Panc1 (cell line): ENCODE measurements at regions not wholly inside any gene's neighbourhood (a gene's known extent, or its start where the extent isn't known, plus 50 kb on each side); places are given as distances from the start of the nearest gene placed in this dataset.

Experiments
- ATAC-seq: fragments of 200-7000 bp; cut with Tn5 transposase; 2 replicates; pipeline ENCODE4 v1.9.1; 2020; ENCODE audit warnings: mild to moderate bottlenecking, moderate library complexity
- BruUV-seq: library from RNA; stranded (reverse); fragments of 400-500 nt; replicated peaks from 2 replicates; lab custom pipeline; 2021; lab: Mats Ljungman, UMichigan
- CTCF ChIA-PET: fragments of 300-600 bp; sonication (Branson Sonifier 250); formaldehyde crosslinking; loops from one replicate; lab custom pipeline; 2022; ENCODE audit warnings: antibody characterized with exemption; lab: Charles Lee
- POLR2A ChIA-PET: fragments of 300-600 bp; sonication (Branson Sonifier 250); formaldehyde crosslinking; loops from one replicate; lab custom pipeline; 2022; ENCODE audit warnings: antibody characterized with exemption; lab: Charles Lee
- DNase-seq: peaks from one replicate; pipeline ENCODE4 v3.0.0-alpha.2; 2010; ENCODE audit warnings: low read depth, low spot score
- H3K27ac ChIP-seq: 2 replicates; pipeline ENCODE4 v1.5.1; 2011; ENCODE audit warnings: mild to moderate bottlenecking, low read length, inconsistent platforms
- H3K27me3 ChIP-seq: fragments of 200-500 bp; sonication (Bioruptor generic); 2 replicates; pipeline ENCODE4 v1.6.0; 2014; ENCODE audit warnings: low read length, inconsistent platforms; ENCODE audit not compliant: control insufficient read depth, insufficient read depth
- H3K36me3 ChIP-seq: fragments of 200-500 bp; sonication (Bioruptor generic); 2 replicates; pipeline ENCODE4 v1.5.1; 2014; ENCODE audit warnings: inconsistent platforms, mild to moderate bottlenecking, low read length, moderate library complexity; ENCODE audit not compliant: control insufficient read depth, insufficient read depth
- H3K4me1 ChIP-seq: 2 replicates; pipeline ENCODE4 v1.5.1; 2011; ENCODE audit warnings: inconsistent platforms, mild to moderate bottlenecking, low read length, moderate library complexity; ENCODE audit not compliant: control insufficient read depth, insufficient read depth
- H3K4me3 ChIP-seq, 2 experiments: 2 replicates each; pipeline ENCODE4 v1.5.1; 2011 to 2012; ENCODE audit warnings: low read depth in 2 of 2, low read length in 2 of 2, mild to moderate bottlenecking in 2 of 2, inconsistent platforms in 1 of 2, moderate library complexity in 1 of 2
- H3K9me3 ChIP-seq: fragments of 200-500 bp; sonication (Bioruptor generic); 2 replicates; pipeline ENCODE4 v1.5.1; 2014; ENCODE audit warnings: low read depth, mild to moderate bottlenecking, inconsistent platforms, low read length, moderate library complexity; ENCODE audit not compliant: control insufficient read depth, insufficient read depth
- CTCF ChIP-seq: fragments of 450-650 bp; IDR thresholded peaks from 2 replicates; pipeline ENCODE4 v1.5.1; 2017; ENCODE audit warnings: mild to moderate bottlenecking
- POLR2AphosphoS5 ChIP-seq: IDR thresholded peaks from 2 replicates; pipeline ENCODE4 v1.6.1; 2012; ENCODE audit warnings: mild to moderate bottlenecking, low read depth, low read length, moderate library complexity
- REST ChIP-seq, 2 experiments: IDR thresholded peaks; 2 replicates each; pipeline ENCODE4 v1.6.1; 2011 to 2012; ENCODE audit warnings: low read depth in 2 of 2, control low read depth in 1 of 2, low read length in 1 of 2, mild to moderate bottlenecking in 1 of 2, moderate library complexity in 1 of 2; ENCODE audit not compliant: insufficient read depth in 1 of 2
- SIN3A ChIP-seq: IDR thresholded peaks from 2 replicates; pipeline ENCODE4 v1.6.1; 2012; ENCODE audit warnings: low read depth, mild to moderate bottlenecking, low read length, moderate library complexity, borderline replicate concordance; ENCODE audit not compliant: insufficient read depth
- TCF7L2 ChIP-seq: IDR thresholded peaks from 2 replicates; pipeline ENCODE4 v1.6.1; 2011; ENCODE audit warnings: mild to moderate bottlenecking, low read depth, low read length, inconsistent platforms
- in situ Hi-C: cut with HindIII; loops from 2 replicates; pipeline ENCODE4 v1.10.0; 2016; ENCODE audit warnings: low sequenced_read_pairs, low pct_unique_long_range_greater_than_20kb
- intact Hi-C: fragments of 100-400 bp; cut with micrococcal nuclease; formaldehyde crosslinking; loops from one replicate; pipeline ENCODE4 v1.10.0; 2022; ENCODE audit not compliant: unreplicated experiment

- Histone ChIP-seq H3K9me3 (no peaks in the 10 kb centered on the region), H3K4me1 (no peaks in the 10 kb centered on the region), H3K4me3 (no peak overlapping the region), H3K36me3 (no peaks in the 10 kb centered on the region), H3K27me3 (peaks cover 4% of the 10 kb centered on the region; the same call in 1 of the 2 replicates), H3K27ac (no peak overlapping the region)
- DNase-seq (no peak), ATAC-seq (no peak)
- no TSS peak for BruUV-seq
- in situ Hi-C loops, result no loop called here
- ChIA-PET POLR2A (no interaction called here), CTCF (no interaction called here)
- TF ChIP-seq CTCF (no peak), POLR2AphosphoS5 (no peak), TCF7L2 (no peak), SIN3A (no peak), REST (IDR thresholded peaks at IDR 0.05; ENCODE audit: insufficient read depth in 1 of 2, low read depth in 2 of 2, low read length in 1 of 2) (no peak)
- intact Hi-C loops, result no loop called here
Observed at GRCh38 chr11:109073032-109073822, 348.8 kb upstream of the C11orf87 start.

GRCh38 chr11:109075976-109076375, 346.0 kb upstream of the C11orf87 start:
- H3K4me3 ChIP-seq, result no peak overlapping the region
- H3K9me3 ChIP-seq, result no peaks in the 10 kb centered on the region
- DNase-seq (no peak), ATAC-seq (no peak)
- in situ Hi-C loops (no loop called here), intact Hi-C loops (no loop called here)
- H3K27ac ChIP-seq, result no peak overlapping the region
- ChIA-PET CTCF (no interaction called here), POLR2A (no interaction called here)
- H3K4me1 ChIP-seq, result no peaks in the 10 kb centered on the region
- H3K36me3 ChIP-seq, result no peaks in the 10 kb centered on the region
- no peak for TF ChIP-seq SIN3A
- no peak for TF ChIP-seq REST (IDR thresholded peaks at IDR 0.05; ENCODE audit: insufficient read depth in 1 of 2, low read depth in 2 of 2, low read length in 1 of 2)
- TF ChIP-seq POLR2AphosphoS5, result no peak
- BruUV-seq, result no TSS peak
- H3K27me3 ChIP-seq, result peaks cover 4% of the 10 kb centered on the region; the same call in 1 of the 2 replicates
